HG02571 (cell line): ENCODE measurements at regions not wholly inside any gene's neighbourhood (a gene's known extent, or its start where the extent isn't known, plus 50 kb on each side); places are given as distances from the start of the nearest gene placed in this dataset.

Experiments used
- ATAC-seq: cut with Tn5 transposase; IDR thresholded peaks from one replicate; pipeline ENCODE4 v1.9.1; 2021; ENCODE audit warnings: mild to moderate bottlenecking, moderate library complexity; ENCODE audit not compliant: unreplicated experiment

DNA sequence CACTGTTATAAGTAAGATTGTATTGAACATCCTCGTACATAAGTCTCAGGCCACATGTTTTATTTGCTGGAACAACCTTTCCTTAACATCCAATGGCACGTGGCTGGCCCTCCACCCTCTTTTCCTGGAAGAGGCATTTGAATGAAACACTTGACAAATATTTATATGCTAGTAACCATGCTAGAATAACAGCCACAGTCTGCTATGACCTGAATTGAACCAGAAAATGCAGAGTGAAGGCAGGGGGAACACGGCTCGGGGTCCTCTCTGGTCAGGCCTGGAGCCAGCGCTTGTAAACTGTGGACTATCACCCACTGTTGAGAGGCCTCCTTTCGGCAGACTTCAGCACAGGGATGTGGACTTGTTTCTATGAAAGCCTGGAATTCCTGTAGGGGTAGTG lies 198.2 kb upstream of the COPS8 start:
- ATAC-seq: no peak

DNA sequence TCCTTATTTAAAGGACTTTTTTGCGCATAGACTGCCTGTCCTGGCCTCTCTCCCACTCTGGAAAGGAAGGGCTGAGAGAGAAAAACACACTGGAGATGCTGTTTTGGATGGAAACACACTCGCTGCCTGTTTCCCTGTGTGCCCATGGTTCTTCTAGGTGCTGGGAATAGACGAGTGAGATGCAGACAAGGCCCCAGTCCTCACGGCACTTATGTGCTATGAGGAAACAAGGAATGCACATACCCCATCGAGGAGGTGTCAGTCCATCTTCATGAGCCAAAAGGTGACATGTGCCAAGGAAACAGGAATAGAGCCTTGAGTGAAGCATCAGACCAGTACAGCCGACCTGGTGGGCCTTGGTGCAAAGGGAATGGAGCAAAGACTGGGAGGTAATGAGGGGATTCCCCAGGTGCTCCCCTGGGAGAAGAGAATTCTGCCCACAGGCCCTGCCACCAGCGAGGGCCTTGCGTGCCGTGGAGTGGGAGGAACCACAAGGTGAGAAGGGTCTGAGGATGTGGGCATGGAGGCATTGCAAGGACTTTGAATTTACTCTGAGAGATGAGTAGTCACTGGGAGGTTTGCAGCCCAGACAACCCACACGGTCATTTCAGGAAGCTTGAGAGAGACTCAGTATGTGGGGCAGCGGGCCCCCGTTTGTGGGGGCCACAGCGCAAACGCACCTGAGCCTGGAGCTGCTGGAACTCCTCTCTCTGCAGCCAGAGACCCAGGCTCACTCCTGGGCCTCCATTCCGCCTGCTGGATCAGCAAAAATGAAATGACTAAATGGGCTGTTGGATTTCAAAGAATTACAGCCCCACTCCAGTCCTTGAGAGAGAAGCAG lies 197.5 kb upstream of the COPS8 start:
- ATAC-seq: no peak

DNA sequence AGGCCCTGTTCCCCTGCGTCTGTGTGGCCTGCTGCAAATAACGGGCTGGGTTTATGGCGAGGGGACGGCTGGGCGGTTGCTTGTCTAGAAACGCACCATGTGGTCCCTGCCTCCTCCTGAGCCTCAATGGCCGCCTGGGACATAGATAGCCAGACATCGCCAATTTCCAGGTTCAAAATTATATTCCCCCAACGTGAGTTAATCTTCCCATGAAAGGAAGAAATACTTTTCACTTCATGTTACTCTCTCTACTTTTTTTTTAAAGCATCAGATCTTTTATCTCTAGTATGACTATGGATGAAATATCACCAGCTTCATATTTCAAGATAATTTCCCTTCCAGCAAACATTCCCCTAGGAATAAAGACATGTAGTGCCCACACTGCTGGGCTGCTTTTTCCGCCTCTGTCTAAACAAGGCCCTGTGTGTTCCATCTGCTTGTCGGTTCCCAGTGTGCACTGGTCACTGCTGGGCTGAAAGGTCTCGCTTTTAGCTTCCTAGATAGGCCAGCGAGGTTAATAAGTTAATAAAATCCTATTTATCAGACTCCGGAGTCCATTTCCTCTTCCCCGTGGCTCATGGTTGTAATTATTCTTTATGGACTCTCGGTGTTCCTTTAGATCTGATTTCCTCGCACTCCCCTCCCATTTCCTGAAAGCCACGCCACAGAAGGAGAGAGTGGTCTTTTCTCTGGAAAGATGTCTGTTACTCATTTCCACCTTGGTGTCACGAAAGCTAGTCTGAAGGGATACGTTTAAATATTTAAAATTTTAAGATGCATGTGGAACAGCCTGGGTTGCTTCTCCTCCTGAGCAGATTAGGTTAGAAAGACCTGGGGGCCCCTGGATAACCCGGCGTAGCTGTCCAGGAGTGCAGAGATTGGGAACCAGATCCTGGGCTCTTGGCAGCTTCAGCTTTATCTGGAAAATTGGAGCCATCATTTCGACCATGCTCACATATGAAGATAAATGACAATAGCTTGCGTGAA lies 196.6 kb upstream of the COPS8 start:
- ATAC-seq: no peak

GRCh38 chr2:236889791-236890704 lies 195.6 kb upstream of the COPS8 start:
- ATAC-seq: no peak

DNA sequence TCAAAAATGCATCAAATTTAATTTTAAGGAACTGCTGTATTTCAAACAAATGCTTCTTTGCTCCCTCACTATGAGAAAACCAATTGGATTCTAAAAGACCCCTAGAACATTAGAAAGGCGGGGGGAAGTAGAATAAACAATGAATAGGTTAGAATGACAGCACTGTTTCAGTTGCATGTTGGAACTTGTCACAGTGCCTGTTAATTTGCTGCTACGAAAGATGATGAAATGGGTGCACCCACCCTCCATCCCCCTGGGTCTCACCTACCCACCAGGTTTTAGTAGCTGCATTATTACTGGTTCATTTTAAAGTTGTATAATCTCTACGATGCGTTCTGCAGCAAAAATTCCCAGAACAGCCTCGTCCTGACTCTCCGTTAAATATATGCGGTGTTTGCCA lies 193.0 kb upstream of the COPS8 start:
- no peak for ATAC-seq

DNA sequence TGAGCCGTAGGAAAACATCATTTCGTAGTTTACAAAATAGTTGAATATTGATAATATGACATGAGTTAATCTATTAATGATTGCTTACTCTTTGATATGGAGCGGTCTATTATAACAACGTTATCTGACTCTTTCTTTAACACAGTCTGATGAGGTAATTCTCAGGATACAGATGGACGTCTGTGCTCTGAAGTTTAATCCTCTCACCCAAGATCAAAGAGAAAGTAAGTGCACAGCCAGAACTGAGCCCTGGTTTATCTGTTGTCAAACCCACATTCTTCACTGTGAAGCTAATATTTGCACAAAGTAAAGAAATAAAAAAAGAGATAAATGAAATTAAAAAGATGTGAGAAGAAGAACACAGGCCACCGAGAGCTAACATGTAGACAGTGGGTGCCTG lies 190.9 kb upstream of the COPS8 start:
- ATAC-seq: no peak

DNA sequence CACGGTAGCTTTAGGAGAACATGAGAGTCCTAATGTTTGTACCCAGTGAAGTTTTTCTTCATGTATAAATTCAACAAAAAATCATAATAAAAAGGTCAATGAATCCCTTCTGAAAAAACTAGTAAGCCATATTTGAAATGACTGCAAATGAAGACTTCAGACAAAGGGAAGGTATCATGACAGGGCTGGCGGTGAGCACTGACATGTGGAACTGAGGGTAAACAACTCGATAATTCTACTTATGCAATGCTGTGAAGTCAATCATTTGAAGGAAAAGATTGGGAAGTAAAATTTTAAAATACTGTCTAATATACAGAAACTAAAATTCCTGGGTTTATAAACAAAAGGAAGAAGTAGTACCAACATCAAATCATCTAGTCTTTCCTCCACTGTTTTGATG lies 190.2 kb upstream of the COPS8 start:
- ATAC-seq: no peak

DNA sequence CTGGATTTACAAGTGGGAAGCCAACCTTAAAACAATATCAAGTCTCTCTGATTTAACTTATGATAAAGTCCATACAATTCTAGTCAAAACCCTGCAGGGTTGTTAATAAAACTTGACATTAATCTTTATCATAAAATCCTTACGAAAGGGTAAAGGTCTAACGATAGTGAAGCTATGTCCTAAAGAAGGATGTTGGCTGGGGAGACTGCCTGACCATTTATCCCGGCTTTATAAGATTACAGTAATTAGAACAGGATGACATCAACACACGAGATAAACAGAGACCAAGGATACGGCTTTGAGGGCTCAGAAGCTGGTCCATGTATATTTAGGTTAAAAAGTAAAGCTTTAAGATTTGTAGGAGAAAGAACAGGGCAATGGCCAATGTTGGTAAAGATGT lies 189.0 kb upstream of the COPS8 start:
- no peak for ATAC-seq

GRCh38 chr2:236899146-236899545 lies 186.5 kb upstream of the COPS8 start:
- no peak for ATAC-seq

DNA sequence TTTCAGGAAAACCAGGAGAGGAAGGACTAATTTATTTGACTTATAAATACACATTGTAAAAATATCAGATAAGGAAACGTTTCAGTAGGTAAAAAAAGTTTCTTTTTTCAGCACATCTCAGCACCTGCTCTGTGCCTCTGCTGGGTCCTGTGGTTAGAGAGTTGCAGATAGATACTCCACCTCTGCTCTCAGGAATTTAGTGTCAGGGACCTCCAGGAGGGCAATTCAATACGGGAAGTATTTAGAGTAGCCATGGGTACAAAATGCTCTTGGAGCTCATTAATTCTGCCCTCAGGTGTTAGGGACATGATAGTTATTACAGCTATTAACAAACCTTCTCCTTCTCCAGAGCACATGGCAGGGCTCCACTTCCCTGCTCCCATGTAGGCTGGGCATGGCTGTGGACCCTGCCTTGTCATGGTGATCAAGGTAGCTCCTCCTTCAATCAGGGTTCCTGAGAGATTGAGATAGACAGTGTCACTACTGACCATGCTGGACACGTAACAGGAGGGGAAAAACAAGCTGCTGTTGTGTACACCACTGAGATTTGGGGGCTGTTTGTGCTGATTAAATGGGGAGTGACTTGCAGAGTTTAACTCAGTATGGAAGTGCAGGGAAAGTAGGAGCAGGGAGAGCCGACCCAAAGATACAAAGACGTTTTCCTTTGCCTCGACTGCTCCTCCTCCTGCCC lies 185.6 kb upstream of the COPS8 start:
- no peak for ATAC-seq

DNA sequence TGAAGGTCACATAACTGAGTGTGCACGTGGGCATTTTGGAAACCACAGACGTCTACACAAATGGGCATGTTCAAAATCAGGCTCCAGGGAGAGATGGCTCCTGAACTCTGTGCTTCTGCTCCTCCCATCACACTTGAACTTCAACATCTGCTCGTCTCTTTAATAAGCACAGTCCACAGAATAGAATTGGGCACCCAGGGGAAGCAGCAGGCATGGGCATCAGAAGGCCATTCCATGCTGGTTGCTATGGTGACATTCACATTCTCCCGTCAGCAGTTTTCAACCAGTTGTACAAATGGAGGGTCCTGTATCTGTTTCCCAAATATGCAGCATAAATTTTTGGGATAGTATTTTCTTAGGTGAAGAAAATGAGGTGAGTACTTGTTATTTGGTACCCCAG lies 183.7 kb upstream of the COPS8 start:
- ATAC-seq: no peak

- no peak for ATAC-seq
Measured at GRCh38 chr2:236903978-236904377, 181.7 kb upstream of the COPS8 start.

DNA sequence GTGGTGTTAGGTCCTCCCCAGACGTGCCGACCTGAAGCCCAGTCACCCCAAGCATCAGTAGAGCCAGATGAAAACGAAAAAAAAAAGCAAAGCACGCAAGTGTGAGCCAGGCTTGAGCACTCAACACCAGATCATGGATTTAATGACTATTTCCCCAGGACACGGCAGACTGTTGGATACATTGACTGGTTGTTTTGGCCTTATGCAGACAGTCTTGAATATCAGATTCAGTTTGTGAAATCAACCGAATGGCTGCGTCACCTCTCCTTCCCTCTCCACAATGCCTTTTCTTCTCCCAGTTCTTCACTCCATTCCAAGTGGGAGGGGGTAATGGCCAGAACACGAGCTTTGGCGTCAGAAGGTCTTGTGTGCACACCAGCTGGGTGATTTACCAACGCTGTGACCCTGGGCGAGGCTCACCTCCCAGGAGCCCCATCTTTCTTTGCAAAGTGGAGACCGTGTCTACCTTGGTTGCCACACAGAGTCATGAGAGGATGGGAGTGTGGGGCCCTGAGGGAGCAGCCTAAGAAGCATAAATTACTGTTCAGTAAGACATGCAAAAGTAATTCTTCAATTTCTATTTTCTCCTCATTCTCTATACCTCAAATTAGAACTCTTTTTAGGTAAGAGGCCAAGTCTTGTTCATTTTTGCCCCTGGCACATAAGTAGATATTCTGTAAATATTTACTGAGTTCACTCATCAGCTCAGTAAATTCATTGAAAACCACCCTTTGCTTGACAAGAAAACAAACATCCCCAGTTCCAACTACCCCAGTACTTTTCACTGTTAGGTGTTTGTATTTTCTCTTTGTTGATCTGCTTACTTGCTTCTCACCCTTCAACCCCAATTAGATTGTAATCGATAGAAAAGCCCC lies 181.1 kb upstream of the COPS8 start:
- ATAC-seq: no peak

- ATAC-seq: no peak
Measured at GRCh38 chr2:236905976-236906375, 179.7 kb upstream of the COPS8 start.

DNA sequence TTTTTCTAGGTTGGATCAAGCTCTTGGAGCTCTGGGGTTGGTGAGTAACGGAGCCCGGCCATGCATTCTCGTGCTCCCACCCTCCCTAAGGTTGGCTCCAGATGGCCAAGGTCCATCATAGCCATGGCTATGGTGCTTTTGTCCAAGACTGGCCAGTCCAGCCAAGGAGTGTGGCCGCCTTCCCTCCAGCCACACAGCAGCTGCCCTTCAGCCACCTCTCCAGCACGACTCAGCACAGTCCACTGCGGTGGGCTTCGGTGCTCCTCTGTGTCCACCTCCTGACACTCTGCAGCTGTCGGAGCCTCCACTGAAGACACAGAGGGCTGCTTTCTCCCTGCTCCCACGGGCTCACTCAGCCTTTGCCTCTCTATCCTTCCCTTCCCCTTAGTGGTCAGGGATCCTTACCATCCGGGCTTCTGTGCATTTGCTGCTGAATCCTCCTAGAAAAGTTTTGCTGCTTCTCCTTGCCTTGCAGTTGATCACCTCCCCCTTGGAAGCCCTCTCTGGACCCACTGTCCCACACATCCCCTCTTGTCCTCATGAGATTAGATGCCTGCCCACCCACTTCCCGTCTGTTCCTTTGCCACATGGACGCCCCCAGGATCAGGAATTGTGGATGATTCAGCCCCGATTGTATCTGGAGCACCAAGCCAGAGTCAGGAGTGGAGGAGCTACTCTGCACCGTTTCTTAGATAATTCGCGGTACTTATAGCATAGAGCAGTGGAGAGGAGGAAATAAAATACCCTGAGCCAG lies 177.1 kb upstream of the COPS8 start:
- ATAC-seq: no peak

DNA sequence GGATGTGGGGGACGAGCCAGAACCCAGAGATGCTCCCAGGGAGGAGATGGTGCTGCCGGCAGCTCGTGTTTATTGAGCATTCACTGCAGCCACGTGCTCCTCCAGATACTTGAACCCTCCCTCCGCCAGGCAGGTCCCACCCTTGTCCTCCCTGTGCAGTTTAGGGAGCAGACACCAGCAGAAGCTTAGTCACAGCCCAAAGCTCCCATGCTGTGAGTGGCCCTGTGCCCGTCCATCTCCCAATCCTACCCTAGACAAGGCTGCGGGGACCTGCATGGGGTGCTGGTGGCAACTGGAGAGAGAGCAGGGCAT lies 176.5 kb upstream of the COPS8 start:
- no peak for ATAC-seq

- ATAC-seq: no peak
Measured at GRCh38 chr2:236909802-236910201, 175.9 kb upstream of the COPS8 start.

DNA sequence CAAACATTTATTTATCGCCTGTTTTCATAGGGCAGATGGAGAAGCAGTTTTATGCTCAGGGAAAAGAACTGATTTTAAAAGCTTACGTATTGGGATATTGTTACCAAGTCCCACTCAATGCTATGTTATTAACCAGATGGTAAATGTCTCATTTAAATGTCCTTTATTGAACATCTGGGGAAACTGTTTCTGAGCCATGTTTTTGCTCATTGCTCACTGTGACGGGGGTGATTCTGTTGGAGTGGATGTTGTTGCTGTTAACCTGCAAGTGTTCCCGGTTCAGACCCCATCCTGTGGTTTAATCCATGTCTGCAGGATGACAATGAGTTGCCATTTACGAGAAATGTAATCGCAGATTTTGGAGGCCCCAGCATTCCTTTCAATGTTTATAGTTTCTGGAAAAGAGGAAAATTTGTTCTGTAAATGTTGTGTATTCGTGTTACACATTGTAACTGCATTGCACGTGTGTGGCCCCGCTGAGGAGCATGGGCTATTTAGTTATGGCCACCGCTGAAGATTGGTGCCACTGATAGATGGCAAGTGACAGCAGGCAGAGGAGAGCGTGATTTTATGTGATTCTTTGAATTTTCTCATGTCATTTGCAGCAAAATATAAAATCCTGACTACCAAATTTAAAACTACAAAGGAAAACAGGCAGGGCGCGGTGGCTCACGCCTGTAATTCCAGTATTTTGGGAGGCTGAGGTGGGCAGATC lies 174.8 kb upstream of the COPS8 start:
- no peak for ATAC-seq
